H1 (cell line): ENCODE measurements at regions not wholly inside any gene's neighbourhood (a gene's known extent, or its start where the extent isn't known, plus 50 kb on each side); places are given as distances from the start of the nearest gene placed in this dataset.

Source experiments
- CTCF ChIA-PET: fragments of 300-600 bp; sonication (Branson Sonifier 250); formaldehyde crosslinking; loops from one replicate; lab custom pipeline; 2021; ENCODE audit not compliant: partially characterized antibody; lab: Charles Lee
- POLR2A ChIA-PET: fragments of 300-600 bp; sonication (Branson Sonifier 250); formaldehyde crosslinking; loops from one replicate; lab custom pipeline; 2021; ENCODE audit warnings: inconsistent platforms; ENCODE audit not compliant: partially characterized antibody; lab: Charles Lee
- DNase-seq, 2 experiments: peaks; one replicate each; pipeline versions ENCODE4 v3.0.0 to v3.0.0-alpha.2; 2010 to 2022; ENCODE audit warnings: low spot score in 2 of 2, low read depth in 1 of 2, mixed read lengths in 1 of 2
- FAIRE-seq: peaks from 2 replicates; lab custom pipeline; 2011; peaks lifted over from hg19 to GRCh38; lab: Jason Lieb, UNC
- H2AFZ ChIP-seq: 2 replicates; pipeline ENCODE4 v1.8.1; 2012; ENCODE audit warnings: low read length, inconsistent platforms
- H2AK5ac ChIP-seq: 2 replicates; pipeline ENCODE4 v1.6.1; 2013; ENCODE audit warnings: low read depth, low read length
- H2BK120ac ChIP-seq: replicated peaks from 2 replicates; pipeline ENCODE3; 2013; ENCODE audit warnings: low read depth, low read length, inconsistent platforms
- H2BK12ac ChIP-seq: 2 replicates; pipeline ENCODE4 v1.6.1; 2013; ENCODE audit warnings: low read depth, low read length
- H2BK15ac ChIP-seq: 2 replicates; pipeline ENCODE4 v1.6.1; 2013; ENCODE audit warnings: low read length
- H2BK20ac ChIP-seq: 2 replicates; pipeline ENCODE4 v1.6.1; 2013; ENCODE audit warnings: low read length
- H2BK5ac ChIP-seq: 2 replicates; pipeline ENCODE4 v1.6.1; 2013; ENCODE audit warnings: low read depth, low read length
- H3K14ac ChIP-seq: 2 replicates; pipeline ENCODE4 v1.6.1; 2013; ENCODE audit warnings: inconsistent platforms; ENCODE audit not compliant: insufficient read length
- H3K18ac ChIP-seq: 2 replicates; pipeline ENCODE4 v1.6.1; 2013; ENCODE audit warnings: low read length; ENCODE audit errors: extremely low read depth
- H3K23ac ChIP-seq: 2 replicates; pipeline ENCODE4 v1.6.1; 2013; ENCODE audit warnings: inconsistent platforms; ENCODE audit not compliant: insufficient read length
- H3K23me2 ChIP-seq: 2 replicates; pipeline ENCODE4 v1.6.1; 2013; ENCODE audit warnings: low read depth, low read length
- H3K27ac ChIP-seq: 2 replicates; pipeline ENCODE4 v1.6.1; 2011; ENCODE audit warnings: low read depth, low read length, inconsistent platforms
- H3K27me3 ChIP-seq, 4 experiments: replicated peaks in 1 of 4; 1 replicate in 1 of 4; 2 replicates in 3 of 4; pipeline versions ENCODE4 v1.6.1 to v1.8.1; 2011 to 2013; ENCODE audit warnings: low read length in 3 of 4, mild to moderate bottlenecking in 3 of 4, inconsistent platforms in 2 of 4, mixed read lengths in 2 of 4, moderate library complexity in 1 of 4; ENCODE audit not compliant: control insufficient read depth in 3 of 4, insufficient read depth in 3 of 4; ENCODE audit errors: extremely low read depth in 1 of 4
- H3K36me3 ChIP-seq, 4 experiments: 2 replicates each; pipeline versions ENCODE4 v1.6.1 to v1.8.1; 2011 to 2013; ENCODE audit warnings: mild to moderate bottlenecking in 4 of 4, low read length in 3 of 4, moderate library complexity in 2 of 4, control low read depth in 1 of 4, inconsistent platforms in 1 of 4; ENCODE audit not compliant: insufficient read depth in 4 of 4, control insufficient read depth in 2 of 4
- H3K4ac ChIP-seq: replicated peaks from 2 replicates; pipeline ENCODE3; 2013; ENCODE audit warnings: low read length, low read depth, mixed read lengths, inconsistent platforms; ENCODE audit not compliant: insufficient read length
- H3K4me1 ChIP-seq, 4 experiments: replicated peaks in 1 of 4; 1 replicate in 1 of 4; 2 replicates in 3 of 4; pipeline versions ENCODE4 v1.6.1 to v1.8.1; 2011 to 2013; ENCODE audit warnings: low read length in 3 of 4, inconsistent platforms in 2 of 4, mixed read lengths in 1 of 4; ENCODE audit not compliant: insufficient read depth in 4 of 4, control insufficient read depth in 3 of 4
- H3K4me2 ChIP-seq, 2 experiments: 2 replicates each; pipeline versions ENCODE4 v1.6.1 to v1.8.1; 2011 to 2013; ENCODE audit warnings: low read depth in 2 of 2, low read length in 2 of 2, control low read depth in 1 of 2, inconsistent platforms in 1 of 2, mild to moderate bottlenecking in 1 of 2; ENCODE audit not compliant: insufficient read depth in 1 of 2
- H3K4me3 ChIP-seq, 4 experiments: fragments of 200-600, 300-600 bp in 1 of 4; sonication (generic), shearing (Covaris generic), sonication (Bioruptor Twin) in 1 of 4; 2 replicates each; pipeline versions ENCODE4 v1.5.1 to v1.8.1; 2011 to 2016; ENCODE audit warnings: low read length in 4 of 4, low read depth in 3 of 4, control low read depth in 2 of 4, inconsistent platforms in 2 of 4, mild to moderate bottlenecking in 2 of 4, mixed read lengths in 1 of 4, moderate library complexity in 1 of 4; ENCODE audit not compliant: insufficient read depth in 2 of 4; ENCODE audit errors: extremely low read depth in 1 of 4
- H3K56ac ChIP-seq: replicated peaks from 2 replicates; pipeline ENCODE3; 2013; ENCODE audit warnings: low read depth, mild to moderate bottlenecking, mixed read lengths, low read length, inconsistent platforms; ENCODE audit not compliant: insufficient read length
- H3K79me1 ChIP-seq: 2 replicates; pipeline ENCODE4 v1.6.1; 2013; ENCODE audit warnings: low read depth, low read length, control low read depth
- H3K79me2 ChIP-seq, 2 experiments: 2 replicates each; pipeline versions ENCODE4 v1.6.1 to v1.8.1; 2012 to 2013; ENCODE audit warnings: low read length in 2 of 2, mild to moderate bottlenecking in 2 of 2, inconsistent platforms in 1 of 2; ENCODE audit not compliant: insufficient read depth in 2 of 2, control insufficient read depth in 1 of 2
- H3K9ac ChIP-seq, 4 experiments: replicated peaks in 1 of 4; 1 replicate in 1 of 4; 2 replicates in 3 of 4; pipeline versions ENCODE4 v1.6.1 to v1.8.1; 2011 to 2013; ENCODE audit warnings: low read depth in 3 of 4, low read length in 3 of 4, control low read depth in 2 of 4, mild to moderate bottlenecking in 2 of 4, moderate library complexity in 2 of 4, inconsistent platforms in 1 of 4; ENCODE audit errors: extremely low read depth in 1 of 4
- H3K9me3 ChIP-seq, 2 experiments: 2 replicates each; pipeline versions ENCODE4 v1.6.1 to v1.8.1; 2012 to 2013; ENCODE audit warnings: mild to moderate bottlenecking in 2 of 2, moderate library complexity in 2 of 2, control low read depth in 1 of 2, inconsistent platforms in 1 of 2, low read depth in 1 of 2, low read length in 1 of 2, mixed read lengths in 1 of 2; ENCODE audit not compliant: insufficient read depth in 2 of 2
- H4K20me1 ChIP-seq, 2 experiments: replicated peaks in 1 of 2; 2 replicates each; pipeline versions ENCODE3 to v1.8.1; 2011 to 2013; ENCODE audit warnings: inconsistent platforms in 2 of 2, low read length in 2 of 2, mild to moderate bottlenecking in 1 of 2; ENCODE audit not compliant: insufficient read depth in 2 of 2, control insufficient read depth in 1 of 2
- H4K5ac ChIP-seq: 2 replicates; pipeline ENCODE4 v1.6.1; 2013; ENCODE audit warnings: low read length, low read depth, mixed read lengths, inconsistent platforms; ENCODE audit not compliant: insufficient read length
- H4K8ac ChIP-seq: 2 replicates; pipeline ENCODE4 v1.8.0; 2013; ENCODE audit warnings: mild to moderate bottlenecking, moderate library complexity, low read length, inconsistent platforms; ENCODE audit not compliant: insufficient read depth; ENCODE audit errors: extremely low read depth
- H4K91ac ChIP-seq: replicated peaks from 2 replicates; pipeline ENCODE3; 2013; ENCODE audit warnings: low read length, mixed read lengths, inconsistent platforms; ENCODE audit not compliant: insufficient read length
- RFX5 ChIP-seq: IDR thresholded peaks from 2 replicates; pipeline ENCODE4 v1.6.1; 2011; ENCODE audit warnings: low read depth, low read length, improper control_type of control experiment, borderline replicate concordance
- SAP30 ChIP-seq: fragments of 300-600 bp; sonication (generic); IDR thresholded peaks from 2 replicates; pipeline ENCODE4 v1.7.1; 2012; ENCODE audit warnings: low read length, moderate library complexity, mild to moderate bottlenecking, inconsistent platforms; ENCODE audit not compliant: insufficient read depth, insufficient replicate concordance
- WGBS, 2 experiments: shearing (Covaris generic) in 1 of 2; methylation state at CpG; one replicate each; pipeline versions ENCODE4 v1.1.6 to v1.1.7; 2013 to 2015; ENCODE audit warnings: low lambda C conversion rate in 2 of 2, mixed read lengths in 2 of 2, inconsistent platforms in 1 of 2, low coverage in 1 of 2, missing lambda C conversion rate in 1 of 2; ENCODE audit not compliant: insufficient replicate concordance in 2 of 2, insufficient coverage in 1 of 2, insufficient read length in 1 of 2; ENCODE audit errors: extremely low coverage in 1 of 2, missing lambda C conversion rate in 1 of 2; 5-methylcytosine and 5-hydroxymethylcytosine counted together

DNA sequence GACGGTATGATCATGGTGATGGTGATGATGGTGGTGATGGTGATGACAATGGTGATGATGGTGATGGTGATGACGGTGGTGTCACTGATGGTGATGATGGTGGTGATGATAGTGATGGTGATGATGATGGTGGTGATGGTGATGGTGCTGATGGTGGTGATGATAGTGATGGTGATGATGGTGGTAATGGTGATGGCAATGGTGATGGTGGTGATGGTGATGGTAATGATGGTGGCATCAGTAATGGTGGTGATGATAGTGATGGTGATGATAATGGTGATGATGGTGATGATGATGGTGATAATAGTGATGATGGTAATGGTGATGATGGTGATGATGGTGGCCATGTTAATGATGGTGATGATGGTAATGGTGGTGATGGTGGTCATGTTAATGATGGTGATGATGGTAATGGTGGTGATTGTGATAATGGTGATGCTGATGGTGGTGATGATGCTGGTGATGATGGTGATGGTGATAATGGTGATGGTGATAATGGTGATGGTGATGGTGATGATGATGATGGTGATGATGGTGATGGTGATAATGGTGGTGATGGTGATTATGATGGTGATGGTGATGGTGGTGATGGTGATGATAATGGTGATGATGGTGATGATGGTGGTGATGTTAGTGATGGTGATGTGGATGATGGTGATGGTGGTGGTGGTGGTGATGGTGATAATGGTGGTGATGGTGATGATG, 107.2 kb downstream of the C16orf95 start:
- no peak for TF ChIP-seq SAP30
- TF ChIP-seq RFX5, result no peak
- Histone ChIP-seq H3K4ac (no peak overlapping the region), H3K4me3 (no peak overlapping the region), H3K27ac (no peak overlapping the region), H3K14ac (no peak overlapping the region), H4K91ac (no peak overlapping the region), H2BK15ac (no peak overlapping the region), H3K27me3 (no peaks in the 10 kb centered on the region), H2AK5ac (peak overlapping the region; percentile 70; the same call in 1 of the 2 replicates), H3K56ac (peak overlapping the region; percentile 88), H3K79me1 (no peaks in the 10 kb centered on the region), H3K4me2 (no peak overlapping the region), H3K9me3 (peaks cover 5 to 6% of the 10 kb centered on the region in 2 experiments; a peak in 2 of 4 replicates), H3K4me1 (peaks cover 0 to 6% (median 1%) of the 10 kb centered on the region in 4 experiments; a peak in 2 of 7 replicates), H4K8ac (no peak overlapping the region), H3K36me3 (no peaks in the 10 kb centered on the region), H3K23ac (no peak overlapping the region), H3K9ac (no peak overlapping the region), H3K79me2 (no peaks in the 10 kb centered on the region), H3K18ac (no peak overlapping the region), H4K5ac (no peak overlapping the region), H2BK12ac (no peak overlapping the region), H2BK120ac (no peak overlapping the region), H2AFZ (no peak overlapping the region), H2BK20ac (no peak overlapping the region), H4K20me1 (peaks cover 0 to 2% of the 10 kb centered on the region in 2 experiments), H3K23me2 (peaks cover 11% of the 10 kb centered on the region; the same call in 1 of the 2 replicates), H2BK5ac (0 out of 2 replicates have a peak overlapping the region, but pooled peaks have one; percentile 17)
- ChIA-PET POLR2A (no interaction called here), CTCF (no interaction called here)
- FAIRE-seq (no peak), DNase-seq (no peak)
- 96% methylated on average over 2 of the region's 2 CpGs; no CpG with 5 or more reads in 1 of the 2 experiments for WGBS, 2 experiments
